H1 (cell line): ENCODE measurements at regions not wholly inside any gene's neighbourhood (a gene's known extent, or its start where the extent isn't known, plus 50 kb on each side); places are given as distances from the start of the nearest gene placed in this dataset.
"Not testable (repeated sequence)": the region's sequence is repeated elsewhere in the genome, so short reads cannot be mapped to it uniquely, and the experiment has no call there.

Source experiments
- CTCF ChIA-PET: fragments of 300-600 bp; sonication (Branson Sonifier 250); formaldehyde crosslinking; loops from one replicate; lab custom pipeline; 2021; ENCODE audit not compliant: partially characterized antibody; lab: Charles Lee
- POLR2A ChIA-PET: fragments of 300-600 bp; sonication (Branson Sonifier 250); formaldehyde crosslinking; loops from one replicate; lab custom pipeline; 2021; ENCODE audit warnings: inconsistent platforms; ENCODE audit not compliant: partially characterized antibody; lab: Charles Lee
- DNase-seq, 2 experiments: peaks; one replicate each; pipeline versions ENCODE4 v3.0.0 to v3.0.0-alpha.2; 2010 to 2022; ENCODE audit warnings: low spot score in 2 of 2, low read depth in 1 of 2, mixed read lengths in 1 of 2
- FAIRE-seq: peaks from 2 replicates; lab custom pipeline; 2011; peaks lifted over from hg19 to GRCh38; lab: Jason Lieb, UNC
- H2AFZ ChIP-seq: 2 replicates; pipeline ENCODE4 v1.8.1; 2012; ENCODE audit warnings: low read length, inconsistent platforms
- H2AK5ac ChIP-seq: 2 replicates; pipeline ENCODE4 v1.6.1; 2013; ENCODE audit warnings: low read depth, low read length
- H2BK120ac ChIP-seq: replicated peaks from 2 replicates; pipeline ENCODE3; 2013; ENCODE audit warnings: low read depth, low read length, inconsistent platforms
- H2BK12ac ChIP-seq: 2 replicates; pipeline ENCODE4 v1.6.1; 2013; ENCODE audit warnings: low read depth, low read length
- H2BK15ac ChIP-seq: 2 replicates; pipeline ENCODE4 v1.6.1; 2013; ENCODE audit warnings: low read length
- H2BK20ac ChIP-seq: 2 replicates; pipeline ENCODE4 v1.6.1; 2013; ENCODE audit warnings: low read length
- H2BK5ac ChIP-seq: 2 replicates; pipeline ENCODE4 v1.6.1; 2013; ENCODE audit warnings: low read depth, low read length
- H3K14ac ChIP-seq: 2 replicates; pipeline ENCODE4 v1.6.1; 2013; ENCODE audit warnings: inconsistent platforms; ENCODE audit not compliant: insufficient read length
- H3K18ac ChIP-seq: 2 replicates; pipeline ENCODE4 v1.6.1; 2013; ENCODE audit warnings: low read length; ENCODE audit errors: extremely low read depth
- H3K23ac ChIP-seq: 2 replicates; pipeline ENCODE4 v1.6.1; 2013; ENCODE audit warnings: inconsistent platforms; ENCODE audit not compliant: insufficient read length
- H3K23me2 ChIP-seq: 2 replicates; pipeline ENCODE4 v1.6.1; 2013; ENCODE audit warnings: low read depth, low read length
- H3K27ac ChIP-seq: 2 replicates; pipeline ENCODE4 v1.6.1; 2011; ENCODE audit warnings: low read depth, low read length, inconsistent platforms
- H3K27me3 ChIP-seq, 4 experiments: replicated peaks in 1 of 4; 1 replicate in 1 of 4; 2 replicates in 3 of 4; pipeline versions ENCODE4 v1.6.1 to v1.8.1; 2011 to 2013; ENCODE audit warnings: low read length in 3 of 4, mild to moderate bottlenecking in 3 of 4, inconsistent platforms in 2 of 4, mixed read lengths in 2 of 4, moderate library complexity in 1 of 4; ENCODE audit not compliant: control insufficient read depth in 3 of 4, insufficient read depth in 3 of 4; ENCODE audit errors: extremely low read depth in 1 of 4
- H3K36me3 ChIP-seq, 4 experiments: 2 replicates each; pipeline versions ENCODE4 v1.6.1 to v1.8.1; 2011 to 2013; ENCODE audit warnings: mild to moderate bottlenecking in 4 of 4, low read length in 3 of 4, moderate library complexity in 2 of 4, control low read depth in 1 of 4, inconsistent platforms in 1 of 4; ENCODE audit not compliant: insufficient read depth in 4 of 4, control insufficient read depth in 2 of 4
- H3K4ac ChIP-seq: replicated peaks from 2 replicates; pipeline ENCODE3; 2013; ENCODE audit warnings: low read length, low read depth, mixed read lengths, inconsistent platforms; ENCODE audit not compliant: insufficient read length
- H3K4me1 ChIP-seq, 4 experiments: replicated peaks in 1 of 4; 1 replicate in 1 of 4; 2 replicates in 3 of 4; pipeline versions ENCODE4 v1.6.1 to v1.8.1; 2011 to 2013; ENCODE audit warnings: low read length in 3 of 4, inconsistent platforms in 2 of 4, mixed read lengths in 1 of 4; ENCODE audit not compliant: insufficient read depth in 4 of 4, control insufficient read depth in 3 of 4
- H3K4me2 ChIP-seq, 2 experiments: 2 replicates each; pipeline versions ENCODE4 v1.6.1 to v1.8.1; 2011 to 2013; ENCODE audit warnings: low read depth in 2 of 2, low read length in 2 of 2, control low read depth in 1 of 2, inconsistent platforms in 1 of 2, mild to moderate bottlenecking in 1 of 2; ENCODE audit not compliant: insufficient read depth in 1 of 2
- H3K4me3 ChIP-seq, 4 experiments: fragments of 200-600, 300-600 bp in 1 of 4; sonication (generic), shearing (Covaris generic), sonication (Bioruptor Twin) in 1 of 4; 2 replicates each; pipeline versions ENCODE4 v1.5.1 to v1.8.1; 2011 to 2016; ENCODE audit warnings: low read length in 4 of 4, low read depth in 3 of 4, control low read depth in 2 of 4, inconsistent platforms in 2 of 4, mild to moderate bottlenecking in 2 of 4, mixed read lengths in 1 of 4, moderate library complexity in 1 of 4; ENCODE audit not compliant: insufficient read depth in 2 of 4; ENCODE audit errors: extremely low read depth in 1 of 4
- H3K56ac ChIP-seq: replicated peaks from 2 replicates; pipeline ENCODE3; 2013; ENCODE audit warnings: low read depth, mild to moderate bottlenecking, mixed read lengths, low read length, inconsistent platforms; ENCODE audit not compliant: insufficient read length
- H3K79me1 ChIP-seq: 2 replicates; pipeline ENCODE4 v1.6.1; 2013; ENCODE audit warnings: low read depth, low read length, control low read depth
- H3K79me2 ChIP-seq, 2 experiments: 2 replicates each; pipeline versions ENCODE4 v1.6.1 to v1.8.1; 2012 to 2013; ENCODE audit warnings: low read length in 2 of 2, mild to moderate bottlenecking in 2 of 2, inconsistent platforms in 1 of 2; ENCODE audit not compliant: insufficient read depth in 2 of 2, control insufficient read depth in 1 of 2
- H3K9ac ChIP-seq, 4 experiments: replicated peaks in 1 of 4; 1 replicate in 1 of 4; 2 replicates in 3 of 4; pipeline versions ENCODE4 v1.6.1 to v1.8.1; 2011 to 2013; ENCODE audit warnings: low read depth in 3 of 4, low read length in 3 of 4, control low read depth in 2 of 4, mild to moderate bottlenecking in 2 of 4, moderate library complexity in 2 of 4, inconsistent platforms in 1 of 4; ENCODE audit errors: extremely low read depth in 1 of 4
- H3K9me3 ChIP-seq, 2 experiments: 2 replicates each; pipeline versions ENCODE4 v1.6.1 to v1.8.1; 2012 to 2013; ENCODE audit warnings: mild to moderate bottlenecking in 2 of 2, moderate library complexity in 2 of 2, control low read depth in 1 of 2, inconsistent platforms in 1 of 2, low read depth in 1 of 2, low read length in 1 of 2, mixed read lengths in 1 of 2; ENCODE audit not compliant: insufficient read depth in 2 of 2
- H4K20me1 ChIP-seq, 2 experiments: replicated peaks in 1 of 2; 2 replicates each; pipeline versions ENCODE3 to v1.8.1; 2011 to 2013; ENCODE audit warnings: inconsistent platforms in 2 of 2, low read length in 2 of 2, mild to moderate bottlenecking in 1 of 2; ENCODE audit not compliant: insufficient read depth in 2 of 2, control insufficient read depth in 1 of 2
- H4K5ac ChIP-seq: 2 replicates; pipeline ENCODE4 v1.6.1; 2013; ENCODE audit warnings: low read length, low read depth, mixed read lengths, inconsistent platforms; ENCODE audit not compliant: insufficient read length
- H4K8ac ChIP-seq: 2 replicates; pipeline ENCODE4 v1.8.0; 2013; ENCODE audit warnings: mild to moderate bottlenecking, moderate library complexity, low read length, inconsistent platforms; ENCODE audit not compliant: insufficient read depth; ENCODE audit errors: extremely low read depth
- H4K91ac ChIP-seq: replicated peaks from 2 replicates; pipeline ENCODE3; 2013; ENCODE audit warnings: low read length, mixed read lengths, inconsistent platforms; ENCODE audit not compliant: insufficient read length
- WGBS, 2 experiments: shearing (Covaris generic) in 1 of 2; methylation state at CpG; one replicate each; pipeline versions ENCODE4 v1.1.6 to v1.1.7; 2013 to 2015; ENCODE audit warnings: low lambda C conversion rate in 2 of 2, mixed read lengths in 2 of 2, inconsistent platforms in 1 of 2, low coverage in 1 of 2, missing lambda C conversion rate in 1 of 2; ENCODE audit not compliant: insufficient replicate concordance in 2 of 2, insufficient coverage in 1 of 2, insufficient read length in 1 of 2; ENCODE audit errors: extremely low coverage in 1 of 2, missing lambda C conversion rate in 1 of 2; 5-methylcytosine and 5-hydroxymethylcytosine counted together

DNA sequence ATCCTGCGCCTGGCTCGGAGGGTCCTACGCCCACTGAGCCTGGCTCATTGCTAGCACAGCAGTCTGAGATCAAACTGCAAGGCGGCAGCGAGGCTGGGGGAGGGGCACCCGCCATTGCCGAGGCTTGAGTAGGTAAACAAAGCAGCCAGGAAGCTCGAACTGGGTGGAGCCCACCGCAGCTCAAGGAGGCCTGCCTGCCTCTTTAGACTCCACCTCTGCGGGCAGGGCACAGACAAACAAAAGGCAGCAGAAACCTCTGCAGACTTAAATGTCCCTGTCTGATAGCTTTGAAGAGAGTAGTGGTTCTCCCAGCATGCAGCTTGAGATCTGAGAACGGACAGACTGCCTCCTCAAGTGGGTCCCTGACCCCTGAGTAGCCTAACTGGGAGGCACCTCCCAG is 71.9 kb upstream of the NMU start:
- DNase-seq, H3K18ac ChIP-seq, H3K23me2 ChIP-seq, H2BK12ac ChIP-seq, FAIRE-seq, H3K4ac ChIP-seq, H3K36me3 ChIP-seq, H4K20me1 ChIP-seq, H3K23ac ChIP-seq, POLR2A ChIA-PET, H3K79me2 ChIP-seq, H2BK120ac ChIP-seq, H2BK5ac ChIP-seq, CTCF ChIA-PET, H4K91ac ChIP-seq, H2AK5ac ChIP-seq, H3K4me2 ChIP-seq, H3K27ac ChIP-seq, H3K9ac ChIP-seq, H2BK20ac ChIP-seq, H3K9me3 ChIP-seq, H2AFZ ChIP-seq, H3K79me1 ChIP-seq, H3K4me1 ChIP-seq, H4K5ac ChIP-seq, H2BK15ac ChIP-seq, H3K27me3 ChIP-seq, H4K8ac ChIP-seq, H3K14ac ChIP-seq, H3K4me3 ChIP-seq, H3K56ac ChIP-seq: not testable (repeated sequence)
- WGBS, 2 experiments = 90% methylated on average over 7 of the region's 11 CpGs; no CpG with 5 or more reads in 1 of the 2 experiments

DNA sequence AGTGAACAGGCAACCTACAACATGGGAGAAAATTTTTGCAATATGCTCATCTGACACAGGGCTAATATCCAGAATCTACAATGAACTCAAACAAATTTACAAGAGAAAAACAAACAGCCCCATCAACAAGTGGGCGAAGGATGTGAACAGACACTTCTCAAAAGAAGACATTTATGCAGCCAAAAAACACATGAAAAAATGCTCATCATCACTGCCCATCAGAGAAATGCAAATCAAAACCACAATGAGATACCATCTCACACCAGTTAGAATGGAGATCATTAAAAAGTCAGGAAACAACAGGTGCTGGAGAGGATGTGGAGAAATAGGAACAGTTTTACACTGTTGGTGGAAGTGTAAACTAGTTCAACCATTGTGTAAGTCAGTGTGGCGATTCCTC is 76.7 kb upstream of the NMU start:
- H3K4me2 ChIP-seq, H2AFZ ChIP-seq, H3K23ac ChIP-seq, H3K9me3 ChIP-seq, H3K36me3 ChIP-seq, H3K18ac ChIP-seq, H3K9ac ChIP-seq, DNase-seq, H3K79me2 ChIP-seq, H3K14ac ChIP-seq, H4K91ac ChIP-seq, H3K79me1 ChIP-seq, H4K8ac ChIP-seq, CTCF ChIA-PET, H2BK12ac ChIP-seq, H3K4me1 ChIP-seq, H3K27ac ChIP-seq, H2BK120ac ChIP-seq, H3K4ac ChIP-seq, H3K56ac ChIP-seq, FAIRE-seq, POLR2A ChIA-PET, H2BK20ac ChIP-seq, H3K4me3 ChIP-seq, H4K20me1 ChIP-seq, H4K5ac ChIP-seq, H3K27me3 ChIP-seq, H2AK5ac ChIP-seq, H2BK15ac ChIP-seq, H3K23me2 ChIP-seq, H2BK5ac ChIP-seq: not testable (repeated sequence)
- WGBS, 2 experiments = 94% methylated on average over 2 of the region's 2 CpGs; no CpG with 5 or more reads in 1 of the 2 experiments
